WTC11 (cell line): ENCODE measurements at regions not wholly inside any gene's neighbourhood (a gene's known extent, or its start where the extent isn't known, plus 50 kb on each side); places are given as distances from the start of the nearest gene placed in this dataset.

Experiments
- ATAC-seq: fragments of 200-7000 bp; cut with Tn5 transposase; 2 replicates; pipeline ENCODE4 v1.10.0; 2021; ENCODE audit warnings: mild to moderate bottlenecking, moderate library complexity
- CTCF ChIA-PET: fragments of 300-600 bp; sonication (Branson Sonifier 250); formaldehyde crosslinking; loops from one replicate; lab custom pipeline; 2021; ENCODE audit warnings: antibody characterized with exemption; lab: Charles Lee
- POLR2A ChIA-PET: fragments of 350-600 bp; sonication (Branson Sonifier 250); formaldehyde crosslinking; loops from one replicate; lab custom pipeline; 2021; ENCODE audit warnings: antibody characterized with exemption; lab: Charles Lee
- DNase-seq: peaks from one replicate; pipeline ENCODE4 v3.0.0; 2021; ENCODE audit warnings: low spot score
- H3K27ac Mint-ChIP-seq: 2 replicates; pipeline ENCODE4 v1.8.0; 2021; ENCODE audit warnings: mixed read lengths
- H3K27me3 Mint-ChIP-seq: 2 replicates; pipeline ENCODE4 v1.8.0; 2021; ENCODE audit warnings: low read depth, mild to moderate bottlenecking, moderate library complexity, mixed read lengths
- H3K36me3 Mint-ChIP-seq: 2 replicates; pipeline ENCODE4 v1.8.0; 2021; ENCODE audit warnings: mixed read lengths
- H3K4me1 Mint-ChIP-seq: 2 replicates; pipeline ENCODE4 v1.8.0; 2022; ENCODE audit warnings: mixed read lengths
- H3K4me3 Mint-ChIP-seq: 2 replicates; pipeline ENCODE4 v1.8.0; 2021; ENCODE audit warnings: mild to moderate bottlenecking, moderate library complexity, mixed read lengths
- H3K9me3 Mint-ChIP-seq: 2 replicates; pipeline ENCODE4 v1.8.0; 2021; ENCODE audit warnings: mixed read lengths
- ARID4B ChIP-seq: sonication (generic); formaldehyde crosslinking; IDR thresholded peaks from 2 replicates; pipeline ENCODE4 v1.8.0; 2023; ENCODE audit warnings: missing genetic modification reagents, mild to moderate bottlenecking, borderline replicate concordance
- ATF2 ChIP-seq: sonication (generic); formaldehyde crosslinking; IDR thresholded peaks from 2 replicates; pipeline ENCODE4 v1.8.1; 2022; ENCODE audit warnings: low read depth, missing genetic modification reagents, borderline replicate concordance
- ATF3 ChIP-seq: sonication (generic); formaldehyde crosslinking; conservative IDR thresholded peaks from 2 replicates; pipeline ENCODE4 v1.8.1; 2022; ENCODE audit warnings: mild to moderate bottlenecking, missing genetic modification reagents
- E2F1 ChIP-seq: sonication (generic); formaldehyde crosslinking; IDR thresholded peaks from 2 replicates; pipeline ENCODE4 v1.8.0; 2022; ENCODE audit warnings: mild to moderate bottlenecking, missing genetic modification reagents
- ELF4 ChIP-seq: sonication (generic); formaldehyde crosslinking; IDR thresholded peaks from 2 replicates; pipeline ENCODE4 v1.8.1; 2022; ENCODE audit warnings: low read depth, mild to moderate bottlenecking, moderate library complexity, missing genetic modification reagents
- IRF1 ChIP-seq: sonication (generic); formaldehyde crosslinking; IDR thresholded peaks from 2 replicates; pipeline ENCODE4 v1.8.0; 2023; ENCODE audit warnings: missing genetic modification reagents
- IRF2 ChIP-seq: sonication (generic); formaldehyde crosslinking; IDR thresholded peaks from 2 replicates; pipeline ENCODE4 v1.8.0; 2022; ENCODE audit warnings: low read depth, missing genetic modification reagents, borderline replicate concordance
- MAX ChIP-seq: sonication (generic); formaldehyde crosslinking; IDR thresholded peaks from 2 replicates; pipeline ENCODE4 v1.8.0; 2022; ENCODE audit warnings: mild to moderate bottlenecking, missing genetic modification reagents
- MLX ChIP-seq: sonication (generic); formaldehyde crosslinking; IDR thresholded peaks from 2 replicates; pipeline ENCODE4 v1.8.1; 2023; ENCODE audit warnings: mild to moderate bottlenecking, missing genetic modification reagents, moderate library complexity
- MXD4 ChIP-seq: fragments of 250-450 bp; sonication (Bioruptor Pico); IDR thresholded peaks from 2 replicates; pipeline ENCODE4 v1.8.0; 2021; ENCODE audit warnings: mild to moderate bottlenecking, moderate library complexity, borderline replicate concordance
- MYBL2 ChIP-seq: sonication (generic); formaldehyde crosslinking; IDR thresholded peaks from 2 replicates; pipeline ENCODE4 v1.8.1; 2023; ENCODE audit warnings: mild to moderate bottlenecking, moderate library complexity, missing genetic modification reagents
- NFATC4 ChIP-seq: fragments of 250-450 bp; sonication (Bioruptor Pico); IDR thresholded peaks from 2 replicates; pipeline ENCODE4 v1.9.0; 2021; ENCODE audit warnings: mild to moderate bottlenecking
- NFYB ChIP-seq: sonication (generic); formaldehyde crosslinking; conservative IDR thresholded peaks from 2 replicates; pipeline ENCODE4 v1.8.0; 2022; ENCODE audit warnings: low read depth, missing genetic modification reagents
- NR1H2 ChIP-seq: sonication (generic); formaldehyde crosslinking; IDR thresholded peaks from 2 replicates; pipeline ENCODE4 v1.9.0; 2021; ENCODE audit warnings: mild to moderate bottlenecking, moderate library complexity, missing genetic modification reagents
- PRDM15 ChIP-seq: sonication (generic); formaldehyde crosslinking; IDR thresholded peaks from 2 replicates; pipeline ENCODE4 v1.8.0; 2022; ENCODE audit warnings: missing genetic modification reagents
- PREB ChIP-seq: sonication (generic); formaldehyde crosslinking; IDR thresholded peaks from 2 replicates; pipeline ENCODE4 v1.8.1; 2022; ENCODE audit warnings: mild to moderate bottlenecking, missing genetic modification reagents, moderate library complexity, borderline replicate concordance
- PRRX2 ChIP-seq: fragments of 250-450 bp; sonication (Bioruptor Pico); IDR thresholded peaks from 2 replicates; pipeline ENCODE4 v1.8.0; 2021; ENCODE audit warnings: mild to moderate bottlenecking
- TCF7 ChIP-seq: sonication (generic); formaldehyde crosslinking; IDR thresholded peaks from 2 replicates; pipeline ENCODE4 v1.8.0; 2022; ENCODE audit warnings: mild to moderate bottlenecking, low read depth, missing genetic modification reagents, moderate library complexity
- TP53 ChIP-seq: sonication (generic); formaldehyde crosslinking; IDR thresholded peaks from 2 replicates; pipeline ENCODE4 v1.8.1; 2023; ENCODE audit warnings: mild to moderate bottlenecking, missing genetic modification reagents
- ZMAT4 ChIP-seq: fragments of 250-450 bp; sonication (Bioruptor Pico); IDR thresholded peaks from 2 replicates; pipeline ENCODE4 v1.9.0; 2021; ENCODE audit warnings: mild to moderate bottlenecking
- ZNF219 ChIP-seq: sonication (generic); formaldehyde crosslinking; IDR thresholded peaks from 2 replicates; pipeline ENCODE4 v1.8.0; 2023; ENCODE audit warnings: missing genetic modification reagents, mild to moderate bottlenecking, borderline replicate concordance
- ZNF317 ChIP-seq: sonication (generic); formaldehyde crosslinking; IDR thresholded peaks from 2 replicates; pipeline ENCODE4 v1.8.1; 2023; ENCODE audit warnings: low read depth, mild to moderate bottlenecking, moderate library complexity, missing genetic modification reagents, borderline replicate concordance
- ZNF671 ChIP-seq: fragments of 250-450 bp; sonication (Bioruptor Pico); IDR thresholded peaks from 2 replicates; pipeline ENCODE4 v1.8.0; 2021; ENCODE audit warnings: mild to moderate bottlenecking

- TF ChIP-seq ARID4B (no peak), TCF7 (CRISPR knock-in tag) (no peak), MYBL2 (CRISPR knock-in tag) (no peak), ZMAT4 (no peak), MLX (CRISPR knock-in tag) (no peak), NR1H2 (CRISPR knock-in tag) (no peak), ZNF671 (CRISPR knock-in tag) (no peak), MXD4 (no peak), NFATC4 (CRISPR knock-in tag) (no peak)
These were observed 291.6 kb upstream of the MKI67 start (continued) for GRCh38 chr10:128417826-128418225.

GRCh38 chr10:128418819-128419218 is 292.6 kb upstream of the MKI67 start:
- Mint-ChIP-seq H3K27me3 (no peaks in the 10 kb centered on the region), H3K27ac (no peak overlapping the region), H3K36me3 (no peaks in the 10 kb centered on the region), H3K9me3 (no peaks in the 10 kb centered on the region), H3K4me1 (peaks cover 8% of the 10 kb centered on the region), H3K4me3 (no peak overlapping the region)
- DNase-seq, result no peak
- CTCF ChIA-PET, result no interaction called here
- POLR2A ChIA-PET, result no interaction called here
- no peak for ATAC-seq
- TF ChIP-seq ELF4 (no peak), MAX (CRISPR knock-in tag) (no peak), PREB (CRISPR knock-in tag) (no peak), PRRX2 (CRISPR knock-in tag) (no peak), NFYB (CRISPR knock-in tag) (no peak), ZNF219 (CRISPR knock-in tag) (no peak), IRF1 (no peak), ATF2 (no peak), PRDM15 (no peak), ZNF317 (CRISPR knock-in tag) (no peak), TCF7 (CRISPR knock-in tag) (no peak), TP53 (CRISPR knock-in tag) (no peak), ATF3 (no peak), E2F1 (CRISPR knock-in tag) (no peak), IRF2 (no peak), NFATC4 (CRISPR knock-in tag) (no peak)
